Stimulated activated CD4-positive, alpha-beta T cell treated with anti-CD3 and anti-CD28 coated beads, Interleukin-2, amount 100 ng/mL, for 48 hours (primary cell): ENCODE measurements at regions not wholly inside any gene's neighbourhood (a gene's known extent, or its start where the extent isn't known, plus 50 kb on each side); places are given as distances from the start of the nearest gene placed in this dataset.

Experiments used
- DNase-seq, 2 donors: peaks; one replicate each; pipeline ENCODE4 v3.0.0-alpha.2; 2020

DNA sequence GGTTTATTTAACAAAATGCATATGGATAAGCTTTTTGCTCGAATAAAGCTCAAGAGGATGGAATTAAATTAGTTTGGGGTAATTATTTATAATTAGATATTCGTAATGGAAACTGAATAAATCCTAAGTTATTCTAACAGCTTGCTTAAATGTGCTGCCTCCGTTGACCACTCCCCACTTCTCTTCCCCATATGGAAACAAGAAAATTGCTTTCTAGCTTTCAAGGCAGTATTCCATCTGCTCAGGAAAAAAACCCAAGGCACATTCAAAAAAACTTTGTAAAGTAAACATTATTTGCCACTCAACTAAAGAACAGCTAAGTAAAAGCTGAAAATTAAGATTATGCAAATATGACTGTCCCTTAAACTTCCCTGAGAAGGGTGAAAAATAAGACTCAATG is 369.2 kb downstream of the HAO1 start:
- no peak for DNase-seq

DNA sequence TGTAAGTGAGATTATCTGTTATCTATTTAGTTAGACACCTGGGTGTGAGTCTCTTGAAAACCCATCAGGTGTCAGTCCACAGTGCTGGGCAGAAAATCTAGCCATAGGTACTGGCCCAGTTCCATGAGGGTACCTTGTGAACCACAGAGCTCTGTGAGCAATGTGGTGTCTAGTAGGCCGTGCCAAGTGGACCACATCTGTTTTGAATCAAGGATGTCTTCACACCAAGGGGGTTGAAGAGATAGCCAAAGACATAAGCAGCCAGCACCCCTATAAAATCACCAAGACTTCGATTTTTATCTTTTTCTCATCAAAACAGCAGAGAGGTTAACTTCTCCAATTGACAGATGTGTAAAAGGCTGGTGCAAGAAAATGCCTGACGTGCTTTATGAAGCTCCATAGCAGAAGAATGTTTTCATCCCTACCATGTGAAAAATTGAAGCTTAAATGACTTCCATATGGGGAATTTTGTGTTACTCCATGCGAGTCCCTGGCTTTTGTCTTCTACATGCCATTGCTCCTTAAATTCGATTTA is 368.7 kb downstream of the HAO1 start:
- no peak for DNase-seq

DNA sequence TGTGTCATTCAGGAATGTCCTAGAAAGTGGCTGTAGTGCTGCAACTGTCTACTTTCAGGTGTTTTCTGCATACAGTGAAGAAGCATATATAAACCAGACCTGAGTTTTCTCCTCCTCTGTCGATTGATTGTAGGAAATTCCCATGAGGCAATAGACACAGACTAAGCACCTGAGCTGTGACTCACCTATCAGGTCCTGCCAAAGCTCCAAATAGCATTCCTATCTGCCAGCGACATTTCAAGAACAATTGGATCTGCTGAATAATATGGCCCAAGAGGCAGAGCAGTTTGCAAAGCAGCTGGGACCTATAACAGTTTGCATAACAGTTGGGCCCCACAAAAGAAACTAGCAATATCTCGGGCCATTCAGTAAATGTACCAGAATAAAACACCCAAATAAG is 360.4 kb downstream of the HAO1 start:
- no peak for DNase-seq

- DNase-seq = no peak
Observed at GRCh38 chr20:7585126-7585679, 355.1 kb downstream of the HAO1 start.

- no peak for DNase-seq
Observed at GRCh38 chr20:7586481-7586880, 353.8 kb downstream of the HAO1 start.

- DNase-seq = no peak
Observed at GRCh38 chr20:7589164-7589563, 351.1 kb downstream of the HAO1 start.

DNA sequence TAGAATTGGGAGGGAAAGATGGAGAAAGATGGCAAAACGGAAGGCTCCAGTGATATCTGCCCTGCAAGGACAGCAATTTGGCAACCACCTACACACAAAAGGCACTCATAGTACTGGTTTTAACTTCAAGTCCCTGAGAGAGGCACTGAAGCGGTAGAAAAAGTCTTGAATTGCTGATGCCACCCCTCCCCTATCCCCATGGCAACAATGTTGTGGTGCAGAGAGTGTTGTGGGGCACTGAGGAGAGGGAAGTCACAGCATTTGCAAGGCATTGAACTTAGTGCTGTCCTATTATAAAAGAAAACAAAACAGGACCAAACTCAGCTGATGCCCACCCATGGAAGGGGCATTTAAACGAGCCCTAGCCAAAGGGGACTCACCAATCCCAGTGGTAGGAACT is 343.7 kb downstream of the HAO1 start:
- DNase-seq = no peak

GRCh38 chr20:7601431-7601830 is 338.8 kb downstream of the HAO1 start:
- DNase-seq = no peak

- DNase-seq = no peak
Observed at GRCh38 chr20:7606941-7607340, 333.3 kb downstream of the HAO1 start.

- DNase-seq = no peak
Observed at GRCh38 chr20:7608250-7608649, 332.0 kb downstream of the HAO1 start.

DNA sequence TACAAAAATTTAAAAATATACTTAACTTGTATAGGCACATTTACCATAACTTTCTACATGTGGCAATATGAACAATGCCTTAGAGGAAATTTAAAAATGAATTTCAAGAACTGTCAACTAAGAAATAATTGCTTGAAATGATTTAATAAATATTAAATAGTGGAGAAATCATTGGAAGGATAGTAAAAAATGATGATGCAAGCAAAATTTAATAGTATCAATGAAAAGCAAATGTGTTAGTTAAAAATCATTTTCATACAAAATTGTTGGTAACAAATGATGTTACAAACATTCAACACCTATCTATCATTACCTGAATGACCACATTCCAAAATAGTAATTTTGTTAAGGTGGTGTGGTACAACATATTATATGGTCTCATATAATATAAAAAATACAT is 331.0 kb downstream of the HAO1 start:
- DNase-seq = no peak

GRCh38 chr20:7610681-7611080 is 329.6 kb downstream of the HAO1 start:
- DNase-seq = no peak

DNA sequence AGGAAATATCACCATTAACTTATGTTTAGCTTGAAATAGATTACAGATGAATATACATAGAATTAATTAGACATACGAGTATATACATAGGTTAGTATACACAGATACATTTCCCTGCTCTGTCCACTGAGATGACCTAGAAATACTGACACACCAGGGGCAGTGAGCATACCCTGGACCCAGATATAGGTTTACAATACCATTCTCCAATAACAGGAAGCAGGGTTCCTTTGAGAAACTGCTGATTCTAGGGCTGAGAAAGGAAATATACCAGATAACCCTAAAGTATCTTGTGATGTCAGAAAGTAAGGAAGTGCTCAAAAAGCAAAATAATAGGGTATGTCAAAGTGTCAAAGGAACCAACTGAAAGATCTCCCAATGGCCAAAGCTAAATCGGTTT is 322.5 kb downstream of the HAO1 start:
- DNase-seq = no peak

GRCh38 chr20:7622399-7622961 is 317.8 kb downstream of the HAO1 start:
- no peak for DNase-seq

GRCh38 chr20:7624886-7625285 is 315.4 kb downstream of the HAO1 start:
- no peak for DNase-seq

DNA sequence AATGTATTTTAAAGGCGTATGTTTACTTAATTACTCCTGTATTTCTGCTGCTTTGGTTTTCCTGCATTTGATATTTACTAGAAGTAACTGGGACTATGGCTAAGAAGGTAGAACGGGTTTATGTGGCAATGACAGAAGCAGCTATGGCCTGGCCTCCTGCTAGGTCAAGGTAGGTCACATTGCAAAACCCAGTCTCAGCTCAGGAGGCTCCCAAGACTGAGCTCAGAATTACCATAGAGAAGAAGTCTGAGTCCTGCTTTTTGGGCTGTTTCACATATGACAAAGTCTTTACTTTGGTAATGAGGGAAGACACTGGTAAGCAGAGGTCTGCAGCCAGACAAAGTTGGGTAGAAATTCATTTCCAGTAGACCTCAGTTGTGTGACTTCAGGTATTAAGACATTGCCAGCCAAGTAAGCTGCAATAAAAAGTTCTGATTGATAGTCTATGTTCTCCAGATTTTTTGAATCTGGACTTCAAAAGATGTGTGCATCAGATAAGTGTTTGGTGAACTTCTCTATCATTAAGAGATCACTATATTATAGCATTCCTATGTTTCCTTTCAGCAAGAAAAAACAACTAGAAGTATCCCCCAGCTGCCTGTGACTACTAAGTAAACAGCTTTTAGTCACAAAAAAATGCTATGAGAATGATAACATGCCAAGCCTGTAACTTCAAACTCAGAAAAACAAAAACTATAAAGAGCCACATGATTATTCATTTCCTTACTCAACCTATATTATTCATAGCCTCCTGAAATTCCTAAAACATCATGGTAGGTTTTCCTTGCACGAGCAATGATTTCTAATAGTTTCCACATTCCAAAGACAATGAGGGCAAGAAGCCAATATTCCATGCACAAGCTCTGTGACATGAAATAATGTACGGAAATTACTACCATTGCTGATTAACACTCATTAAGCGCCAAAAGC is 312.3 kb downstream of the HAO1 start:
- DNase-seq = no peak

- no peak for DNase-seq
Observed at GRCh38 chr20:7629880-7630279, 310.4 kb downstream of the HAO1 start.

DNA sequence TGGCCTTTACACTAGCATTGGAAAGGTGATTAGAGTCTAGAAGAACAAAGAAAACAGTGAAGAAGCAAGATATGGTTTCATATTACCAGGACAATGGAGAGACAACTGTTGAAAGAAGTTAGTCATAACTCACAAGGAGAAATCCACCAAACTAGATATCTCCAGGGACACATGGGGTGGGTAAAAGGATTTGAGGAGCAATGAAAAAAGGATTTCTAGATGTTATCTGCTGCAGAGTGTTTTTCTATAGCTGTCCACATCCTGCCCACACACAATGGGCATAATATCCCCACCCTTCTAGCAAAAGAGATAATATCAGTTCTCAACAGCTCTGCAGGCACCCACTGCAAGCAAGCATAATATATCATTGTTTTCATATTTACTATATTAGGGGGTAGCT is 303.1 kb downstream of the HAO1 start:
- DNase-seq = no peak

DNA sequence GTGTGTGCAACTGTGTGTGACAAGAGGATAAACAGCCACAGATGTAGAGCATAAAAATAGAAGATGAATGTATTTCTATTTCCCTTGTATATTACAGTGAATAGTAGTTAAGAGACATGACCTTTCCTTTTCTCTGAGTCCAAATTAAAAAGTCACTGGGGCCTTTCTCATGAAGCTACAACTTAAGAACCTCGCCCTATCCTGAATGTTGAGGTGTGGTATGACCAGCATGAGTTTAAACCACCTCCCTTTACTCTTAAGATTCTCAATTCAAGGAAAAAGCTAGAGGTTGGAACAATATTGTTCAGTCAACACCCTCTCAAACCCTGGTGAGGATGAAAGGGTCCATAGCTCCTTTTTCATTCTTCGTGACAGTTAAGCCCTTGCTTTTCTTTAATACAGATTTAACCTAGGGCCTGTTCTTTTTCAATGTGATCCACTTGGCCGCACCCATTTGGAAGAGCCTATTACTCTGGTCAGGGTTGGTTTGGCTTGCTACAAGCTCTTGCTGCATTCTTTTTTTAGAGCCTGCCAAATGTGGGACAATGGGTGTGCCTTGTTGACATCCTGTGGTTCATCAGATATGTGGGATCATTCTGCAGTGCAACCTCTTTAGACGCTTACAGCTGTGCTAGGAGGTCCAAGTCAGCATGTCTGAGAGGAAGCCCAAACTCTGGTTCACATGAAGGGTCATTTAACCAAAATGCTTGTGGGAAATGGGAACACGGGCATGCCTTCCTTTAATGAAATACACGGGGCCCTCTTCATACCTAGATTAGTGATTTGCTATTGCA is 290.0 kb downstream of the HAO1 start:
- DNase-seq = no peak

DNA sequence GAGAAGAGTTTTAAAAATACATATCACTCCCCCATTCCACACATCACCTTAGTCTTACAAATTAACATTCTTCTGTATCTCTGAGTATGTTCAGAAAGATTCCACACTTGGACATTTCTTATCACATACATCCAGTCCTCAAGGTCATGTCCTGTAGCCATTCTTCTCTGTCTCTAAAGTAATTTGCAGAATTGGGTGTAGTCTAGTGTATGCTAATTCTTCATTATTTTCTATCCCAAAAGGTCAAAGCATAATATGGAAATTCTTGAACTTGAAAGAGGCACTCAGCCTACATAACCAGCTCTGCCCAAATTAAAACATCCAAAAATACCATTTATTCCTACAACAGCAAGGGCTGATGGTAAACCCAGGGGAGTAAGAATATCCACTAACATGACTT is 286.0 kb downstream of the HAO1 start:
- no peak for DNase-seq

DNA sequence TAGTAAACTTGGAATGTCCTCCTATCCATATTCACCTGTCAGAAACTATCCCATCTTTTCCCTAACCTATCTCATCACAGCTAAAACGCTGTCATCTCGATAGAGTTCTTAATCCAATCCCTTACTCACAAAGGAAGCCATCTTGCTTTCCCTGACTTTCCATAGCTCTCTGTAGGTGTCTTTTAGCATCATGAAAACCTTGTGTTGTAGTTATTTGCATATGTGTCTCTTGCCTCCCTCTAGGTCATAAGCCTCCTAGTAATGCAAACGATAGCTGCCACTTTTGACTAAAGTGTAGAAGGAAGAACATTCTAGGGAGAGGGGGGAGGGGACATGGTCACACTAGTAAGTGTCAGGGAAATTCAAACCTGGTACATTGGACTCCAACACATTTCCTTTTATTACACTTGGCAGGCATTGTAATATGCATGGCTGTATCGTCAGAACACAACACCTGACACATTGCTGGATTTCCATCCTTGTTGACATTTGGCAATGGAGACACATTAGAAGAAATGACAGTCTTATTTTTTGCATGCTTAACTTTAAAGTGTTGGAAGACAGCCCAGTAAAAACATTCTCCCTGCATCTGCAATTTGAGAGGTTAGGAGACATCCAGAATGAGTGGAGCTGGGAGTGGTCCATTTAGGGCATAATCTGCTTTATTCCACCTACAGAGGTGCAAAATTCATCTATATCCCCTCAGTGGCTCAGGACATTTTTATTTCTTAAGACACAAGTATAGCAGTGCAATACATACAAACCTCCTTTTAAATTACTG is 283.4 kb downstream of the HAO1 start:
- DNase-seq = no peak

GRCh38 chr20:7657569-7657968 is 282.7 kb downstream of the HAO1 start:
- DNase-seq = no peak
